HG02678 (cell line): ENCODE measurements at regions not wholly inside any gene's neighbourhood (a gene's known extent, or its start where the extent isn't known, plus 50 kb on each side); places are given as distances from the start of the nearest gene placed in this dataset.
A peak's percentile ranks its signal among the peaks of the same experiment; 100 is the strongest.
"Not testable (repeated sequence)": the region's sequence is repeated elsewhere in the genome, so short reads cannot be mapped to it uniquely, and the experiment has no call there.

Source experiments
- ATAC-seq: cut with Tn5 transposase; IDR thresholded peaks from one replicate; pipeline ENCODE4 v1.9.1; 2021; ENCODE audit warnings: mild to moderate bottlenecking, moderate library complexity; ENCODE audit not compliant: unreplicated experiment

DNA sequence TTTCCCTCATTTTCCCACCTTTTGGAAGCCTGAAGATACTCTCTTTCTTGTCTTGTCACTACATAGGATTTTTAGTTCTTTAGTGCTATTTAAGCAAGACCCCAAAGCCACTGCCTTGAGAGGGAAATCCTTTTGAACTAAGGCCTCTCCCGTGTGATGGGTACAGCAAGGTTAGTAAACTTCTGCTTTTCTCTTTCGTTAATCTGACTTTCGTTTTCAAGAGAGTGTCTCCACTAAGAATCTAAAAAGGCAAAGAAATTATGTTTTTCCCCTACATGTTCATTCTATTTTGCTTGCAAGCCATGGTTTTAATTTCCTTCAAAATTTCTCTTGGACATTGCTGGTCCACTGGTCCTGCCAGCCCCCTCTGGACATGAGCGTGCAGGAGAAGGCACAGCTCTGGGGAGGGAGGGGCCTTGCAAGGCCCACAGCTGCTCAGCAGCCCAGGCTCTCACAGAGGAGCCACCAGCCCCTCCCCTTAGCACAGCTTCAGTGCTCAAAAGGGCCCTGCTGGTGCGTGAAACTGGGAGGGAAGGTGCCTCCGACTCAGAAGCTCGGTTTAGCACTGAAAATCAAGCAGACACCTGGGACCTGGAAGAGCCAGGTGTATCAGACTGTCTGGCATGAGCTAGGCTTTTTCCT, 210.9 kb upstream of the GALNT2 start:
- ATAC-seq: peak; percentile 97

DNA sequence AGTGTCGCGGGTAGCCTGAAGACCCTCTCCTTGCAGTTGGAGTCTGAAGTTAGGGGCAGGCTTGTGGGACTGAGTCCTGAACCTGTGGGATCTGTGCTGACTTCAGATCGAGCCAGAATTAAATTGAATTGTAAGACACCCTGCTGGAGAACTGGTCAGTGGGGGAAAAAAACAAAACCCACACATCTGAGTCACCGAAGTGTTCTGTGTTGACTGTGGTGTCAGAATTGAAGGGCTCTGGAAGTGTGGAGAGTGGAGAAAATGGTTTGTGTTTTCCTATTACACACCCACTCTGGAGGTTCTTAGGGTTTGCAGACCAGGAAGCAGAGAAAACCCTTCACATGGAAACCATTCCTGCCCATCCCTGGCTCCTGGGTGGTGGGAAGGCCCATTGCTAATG, 209.5 kb upstream of the GALNT2 start:
- ATAC-seq: no peak

DNA sequence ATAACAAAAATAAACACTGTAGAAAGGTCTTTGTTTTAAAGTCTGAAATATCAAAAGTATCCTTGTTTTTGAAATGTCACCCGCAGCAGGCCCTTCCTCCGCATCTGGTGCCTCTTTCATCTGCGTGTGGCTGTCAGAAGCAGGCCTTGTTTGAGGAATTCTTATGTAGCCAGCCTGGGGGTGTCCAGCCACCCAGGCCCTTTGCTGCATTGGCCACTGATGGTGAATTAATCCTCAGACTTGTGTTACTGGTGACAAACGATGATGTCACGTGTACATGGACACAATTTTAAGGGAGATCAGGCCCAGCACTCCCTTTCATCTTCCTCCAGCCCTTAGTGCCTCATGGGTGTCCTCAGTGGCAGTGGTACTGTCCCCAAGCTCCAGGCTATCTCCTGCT, 208.0 kb upstream of the GALNT2 start:
- ATAC-seq: no peak

DNA sequence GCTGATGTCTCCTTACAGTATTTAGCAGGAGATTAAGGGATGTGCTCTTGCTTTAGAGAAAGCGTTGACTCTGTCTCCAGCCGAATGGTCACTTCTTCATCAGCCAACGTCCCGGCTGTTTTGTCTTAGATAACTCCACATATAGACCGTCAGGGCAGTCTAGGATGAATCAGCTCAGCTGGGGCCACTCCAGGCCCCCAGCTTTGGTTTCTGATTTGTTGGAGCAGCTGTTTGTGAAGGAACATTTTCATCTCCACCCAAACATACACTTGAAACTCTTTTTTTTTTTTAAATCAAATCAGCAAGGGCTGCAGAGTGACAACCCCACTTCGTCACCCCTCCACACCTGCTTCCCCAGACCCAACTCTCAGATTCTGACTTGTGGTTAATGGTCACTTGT, 206.1 kb upstream of the GALNT2 start:
- no peak for ATAC-seq

DNA sequence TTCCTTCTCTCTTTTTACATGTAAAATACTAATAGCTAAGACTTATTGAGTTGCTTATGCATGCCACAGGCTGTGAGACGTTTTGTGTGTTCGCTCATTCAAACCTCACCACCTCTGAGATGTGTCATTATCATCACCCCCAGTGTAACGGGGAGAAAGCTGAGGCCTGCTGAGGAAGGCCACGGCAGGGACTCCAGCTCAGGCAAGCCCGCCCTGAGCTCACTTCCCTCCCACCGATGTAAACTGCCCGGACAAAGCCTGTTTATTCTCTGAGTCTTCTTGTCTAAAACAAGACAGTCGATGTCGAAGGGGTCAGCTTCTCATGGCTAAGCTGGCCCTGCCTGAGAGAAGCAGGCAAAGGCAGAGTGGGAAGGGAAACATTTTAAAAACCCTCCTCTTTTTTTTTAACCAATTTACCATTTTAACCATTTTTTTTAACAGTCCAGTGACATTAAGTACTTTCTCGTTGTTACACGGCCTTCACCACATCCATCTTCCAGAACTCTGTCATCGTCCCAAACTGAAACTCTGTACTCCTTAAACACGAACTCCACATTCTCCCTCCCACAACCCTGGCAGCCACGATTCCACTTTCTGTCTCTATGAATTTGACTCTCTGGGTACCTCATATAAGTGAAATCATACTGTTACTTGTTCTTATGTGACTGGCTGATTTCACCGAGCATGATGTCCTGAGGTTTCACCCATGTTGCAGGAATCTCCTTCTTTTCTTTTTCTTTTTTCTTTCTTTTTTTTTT, 204.8 kb upstream of the GALNT2 start:
- no peak for ATAC-seq

DNA sequence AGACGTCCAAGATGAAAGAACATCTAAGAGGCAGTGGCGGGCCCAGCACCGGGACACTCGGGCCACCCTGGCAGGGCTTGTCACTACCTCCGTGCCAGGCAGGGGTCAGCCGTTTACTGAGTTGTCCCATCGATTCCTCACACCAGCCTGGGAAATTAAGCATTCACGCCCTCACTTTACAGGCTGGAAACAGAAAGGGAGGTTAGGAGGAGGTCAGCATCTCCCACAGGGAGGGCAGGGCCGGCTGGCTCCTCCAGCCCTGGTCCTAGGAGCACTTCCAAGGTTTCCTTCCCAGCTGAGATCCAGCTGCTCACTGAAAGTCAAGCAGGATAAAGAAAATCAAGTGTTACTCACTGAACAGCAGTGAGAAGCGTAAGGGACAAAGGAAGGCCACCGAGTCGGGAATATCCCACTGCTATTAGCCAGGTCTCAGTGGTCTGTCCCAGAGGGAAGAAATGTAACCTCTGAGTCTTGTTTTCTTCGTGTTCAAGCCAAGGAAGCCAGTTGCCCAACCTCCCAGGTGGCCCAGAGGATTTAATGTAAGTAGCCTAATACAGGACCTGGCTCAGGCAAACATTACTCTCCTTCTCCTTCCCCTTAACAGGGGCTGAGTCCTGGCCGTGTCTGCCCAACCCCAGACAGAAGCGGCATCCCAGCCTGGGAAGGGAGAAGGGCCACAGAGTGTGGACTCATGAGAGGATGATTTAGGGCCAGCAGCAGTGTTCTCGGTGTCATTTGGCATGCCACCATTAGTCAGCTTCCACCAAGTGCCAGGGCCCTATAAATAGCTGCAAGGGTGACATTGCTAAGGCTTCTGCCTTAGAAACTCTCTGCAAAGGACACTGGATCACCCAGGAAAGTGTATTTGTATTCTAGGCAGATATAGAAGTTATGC, 203.1 kb upstream of the GALNT2 start:
- no peak for ATAC-seq

DNA sequence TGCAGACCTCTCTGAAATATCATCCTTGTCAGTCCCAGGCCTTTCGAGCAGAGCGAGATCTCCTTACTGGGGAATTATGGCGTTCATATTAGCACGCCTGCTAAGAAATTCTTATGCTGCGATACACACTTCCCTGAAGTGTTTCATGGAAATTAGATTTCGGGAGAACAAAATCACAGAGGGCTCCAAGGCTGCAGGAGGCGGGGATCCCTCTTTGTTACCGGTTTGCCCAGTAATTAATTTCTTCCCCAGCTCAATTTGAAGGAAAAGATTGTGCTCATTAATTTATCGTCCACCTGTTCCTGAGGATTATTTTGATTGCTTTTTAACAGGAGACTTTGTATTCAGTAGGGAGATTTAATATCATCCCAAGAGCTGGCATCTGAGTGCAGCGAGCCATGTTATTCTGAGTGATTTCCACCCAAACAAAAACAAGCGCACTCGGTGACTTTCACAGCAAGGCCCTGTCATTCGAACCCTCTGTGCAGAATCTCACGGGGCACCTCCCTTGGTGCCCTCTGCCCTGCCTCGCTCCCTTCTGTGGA, 202.3 kb upstream of the GALNT2 start:
- ATAC-seq: no peak

DNA sequence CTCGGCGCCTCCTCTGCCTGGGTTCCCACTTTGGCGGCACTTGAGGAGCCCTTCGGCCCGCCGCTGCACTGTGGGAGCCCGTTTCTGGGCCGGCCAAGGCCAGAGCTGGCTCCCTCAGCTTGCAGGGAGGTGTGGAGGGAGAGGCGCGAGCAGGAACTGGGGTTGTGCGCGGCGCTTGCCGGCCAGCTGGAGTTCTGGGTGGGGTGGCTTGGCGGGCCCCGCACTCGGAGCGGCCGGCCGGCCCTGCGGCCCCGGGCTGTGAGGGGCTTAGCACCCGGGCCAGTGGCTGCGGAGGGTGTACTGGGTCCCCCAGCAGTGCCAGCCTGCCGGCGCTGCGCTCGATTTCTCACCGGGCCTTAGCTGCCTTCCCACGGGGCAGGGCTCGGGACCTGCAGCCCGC, 201.7 kb upstream of the GALNT2 start:
- not testable (repeated sequence) for ATAC-seq

DNA sequence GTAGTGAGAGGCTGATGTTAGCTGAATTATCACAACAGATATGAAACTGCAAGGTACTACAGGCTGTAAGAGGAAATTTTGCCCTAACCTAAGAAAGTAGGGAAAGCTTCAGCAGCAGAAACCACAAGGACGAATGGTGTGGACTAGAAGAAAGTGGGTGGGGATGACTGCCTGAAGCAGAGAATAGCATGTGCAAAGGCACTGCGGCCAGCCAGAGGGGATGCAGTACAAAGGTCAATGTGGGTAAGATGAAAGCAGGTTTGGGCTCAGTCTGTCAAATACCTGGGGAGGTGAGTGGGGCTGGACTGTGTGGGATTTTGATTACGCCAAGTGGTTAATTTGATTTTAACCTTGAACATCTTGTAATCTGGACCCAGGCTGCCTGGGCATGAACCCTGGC, 199.3 kb upstream of the GALNT2 start:
- ATAC-seq: no peak

DNA sequence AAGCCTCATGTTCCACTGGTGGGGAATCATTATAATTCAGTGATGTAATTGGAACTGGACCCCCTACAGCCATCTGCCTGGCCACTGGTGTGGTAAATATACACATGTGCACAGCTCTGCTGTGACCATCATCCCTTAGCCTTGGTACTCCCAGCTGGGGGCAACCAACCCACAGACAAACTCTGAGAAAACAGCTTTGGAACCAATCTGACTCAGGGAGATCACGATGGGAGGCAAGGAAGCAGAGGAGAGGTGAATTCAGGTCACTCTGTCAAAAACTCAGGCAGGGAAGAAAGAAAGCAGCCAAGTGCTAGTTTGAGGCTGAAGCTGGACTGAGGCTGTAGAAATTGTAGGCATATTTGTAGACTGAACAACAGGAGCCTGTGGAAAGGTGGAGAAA, 197.8 kb upstream of the GALNT2 start:
- no peak for ATAC-seq

DNA sequence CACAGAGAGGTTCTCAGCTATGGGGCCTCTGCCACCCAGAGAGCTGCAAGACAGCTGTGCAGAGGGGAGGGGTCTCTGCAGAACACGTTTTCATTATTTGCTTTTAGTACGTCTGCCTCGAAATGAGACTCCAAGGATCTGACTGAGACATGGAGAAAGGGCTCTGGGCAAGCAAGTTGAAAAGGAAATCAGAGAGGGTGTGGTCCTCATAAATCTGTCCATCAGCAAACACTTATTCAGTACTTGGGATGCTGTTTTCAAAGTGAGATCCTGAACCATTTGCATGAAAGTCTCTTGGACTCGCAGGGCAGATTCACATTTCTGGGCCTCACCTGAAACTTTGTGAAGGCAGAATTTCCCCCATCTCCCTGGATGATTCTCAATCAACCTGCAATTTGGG, 197.4 kb upstream of the GALNT2 start:
- no peak for ATAC-seq

DNA sequence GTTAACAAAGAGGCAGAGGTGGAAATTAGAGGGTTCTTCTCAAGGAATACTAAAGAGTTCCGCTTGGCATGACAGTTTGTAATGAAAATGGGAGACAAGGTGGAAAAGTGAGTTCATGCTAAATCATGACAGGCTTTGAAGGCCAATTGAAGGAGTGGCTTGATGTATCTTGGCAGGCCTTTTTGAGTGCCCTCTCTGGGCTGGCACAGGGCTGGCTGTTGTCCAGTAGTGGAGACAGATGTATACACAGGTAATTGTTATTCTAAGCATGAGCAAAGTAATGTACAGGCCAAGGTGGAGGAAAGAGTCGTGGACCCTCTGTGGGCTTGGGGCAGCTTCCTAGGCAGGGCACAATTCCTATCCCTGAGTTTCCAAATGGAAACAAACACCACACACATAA, 196.7 kb upstream of the GALNT2 start:
- no peak for ATAC-seq

DNA sequence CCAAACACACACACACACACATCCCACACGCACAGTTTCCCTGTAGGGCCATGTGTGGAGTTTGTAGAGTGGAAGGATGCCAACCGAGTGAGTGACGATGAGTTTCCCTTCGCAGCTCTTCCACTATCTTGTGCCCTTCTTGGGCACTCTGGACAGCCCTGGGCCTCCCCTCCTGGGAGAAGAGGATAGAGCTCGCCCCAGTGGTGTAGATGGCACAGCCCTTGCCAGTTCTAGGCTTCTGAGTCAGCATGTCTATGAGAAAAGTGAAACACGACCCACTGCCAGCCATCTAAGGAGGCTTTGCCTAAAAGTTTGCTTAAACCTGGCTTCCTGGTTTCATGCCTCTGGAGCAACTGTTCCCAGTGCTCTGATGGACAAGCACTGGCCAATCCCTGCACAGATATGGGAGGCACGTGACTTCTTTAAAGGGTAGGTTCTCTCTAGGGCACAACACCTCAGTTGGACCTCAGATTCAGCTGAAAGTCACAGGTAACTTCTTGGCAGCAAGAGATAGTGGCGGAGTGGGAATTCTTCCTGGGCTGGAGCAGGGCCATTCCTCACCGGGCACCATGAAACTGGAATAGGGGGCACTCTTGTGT, 195.9 kb upstream of the GALNT2 start:
- ATAC-seq: no peak

DNA sequence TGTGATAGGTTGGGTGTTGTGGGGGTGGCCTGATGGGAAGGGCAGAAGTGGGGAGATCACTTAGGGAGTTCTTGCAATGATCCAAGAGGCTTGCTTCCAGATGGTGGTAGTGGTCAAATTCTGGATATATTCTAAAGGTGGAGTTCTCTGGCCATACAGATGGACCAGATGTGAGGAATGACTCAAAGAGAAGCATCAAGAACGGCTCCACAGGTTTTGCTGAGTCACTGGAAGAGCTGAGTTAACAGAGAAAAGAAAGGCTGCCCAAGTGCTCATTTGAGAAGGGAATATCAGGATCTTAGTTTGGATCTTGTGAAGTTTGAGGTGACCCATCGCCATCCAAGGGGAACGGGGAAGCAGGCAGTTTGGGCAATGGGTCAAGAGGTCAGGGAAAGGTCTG, 192.9 kb upstream of the GALNT2 start:
- no peak for ATAC-seq

DNA sequence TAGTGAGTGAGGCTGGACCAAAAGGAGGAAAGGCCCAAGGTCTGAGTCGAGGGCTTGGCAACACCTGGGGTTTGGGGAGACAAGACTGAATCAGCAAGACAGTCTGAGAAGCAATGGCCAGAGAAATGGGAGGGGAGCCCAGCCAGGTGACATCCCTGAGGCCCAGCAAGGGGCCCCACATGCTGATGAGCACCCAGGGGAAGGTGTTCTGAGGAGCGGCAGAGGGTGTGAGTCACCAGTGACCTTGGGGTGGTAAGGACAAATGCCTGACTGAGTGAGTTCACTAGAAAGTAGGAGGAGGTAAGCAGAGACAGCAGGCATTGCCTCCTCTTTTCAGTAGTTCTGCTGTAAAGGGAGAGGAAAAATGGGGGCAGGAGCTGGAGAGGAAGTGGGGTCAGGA, 192.4 kb upstream of the GALNT2 start:
- no peak for ATAC-seq

DNA sequence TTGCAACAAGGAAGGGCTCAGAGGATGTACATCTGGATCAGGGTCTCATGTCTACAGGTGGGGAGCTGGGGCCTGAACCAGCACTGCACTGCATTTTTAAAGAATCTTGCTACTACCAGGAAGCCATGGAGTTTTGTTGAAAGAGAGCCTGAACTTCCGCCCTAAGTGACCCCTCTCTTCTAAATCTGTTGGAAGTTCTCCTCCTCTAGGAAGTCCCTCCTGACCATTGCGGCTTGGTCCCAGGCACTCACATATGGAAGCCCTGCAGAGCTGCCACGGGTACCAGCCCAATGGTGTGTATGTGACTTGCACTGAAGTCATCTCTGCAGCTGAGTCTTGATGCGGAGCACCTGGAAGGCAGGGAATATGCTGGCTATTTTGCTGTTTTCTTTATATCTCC, 192.0 kb upstream of the GALNT2 start:
- ATAC-seq: no peak

DNA sequence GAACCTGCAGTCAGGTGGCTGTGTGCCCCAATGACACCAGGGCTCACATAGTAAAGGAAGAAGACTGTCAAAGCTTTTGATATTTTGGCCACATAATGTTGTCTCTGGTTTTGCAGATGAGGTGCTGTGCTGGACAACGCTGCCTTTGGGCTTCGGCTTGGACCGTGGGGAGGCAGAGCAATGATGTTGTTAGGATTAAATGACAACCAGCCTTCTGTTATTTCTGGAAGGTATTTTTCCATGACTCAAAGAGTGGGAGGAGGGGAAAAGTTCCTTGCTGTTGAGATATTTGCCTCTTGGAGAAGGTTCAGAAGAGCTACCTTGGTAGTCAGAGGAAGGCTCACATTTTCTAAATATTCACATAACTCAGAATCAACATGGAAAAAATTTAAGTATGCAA, 187.3 kb upstream of the GALNT2 start:
- ATAC-seq: no peak

DNA sequence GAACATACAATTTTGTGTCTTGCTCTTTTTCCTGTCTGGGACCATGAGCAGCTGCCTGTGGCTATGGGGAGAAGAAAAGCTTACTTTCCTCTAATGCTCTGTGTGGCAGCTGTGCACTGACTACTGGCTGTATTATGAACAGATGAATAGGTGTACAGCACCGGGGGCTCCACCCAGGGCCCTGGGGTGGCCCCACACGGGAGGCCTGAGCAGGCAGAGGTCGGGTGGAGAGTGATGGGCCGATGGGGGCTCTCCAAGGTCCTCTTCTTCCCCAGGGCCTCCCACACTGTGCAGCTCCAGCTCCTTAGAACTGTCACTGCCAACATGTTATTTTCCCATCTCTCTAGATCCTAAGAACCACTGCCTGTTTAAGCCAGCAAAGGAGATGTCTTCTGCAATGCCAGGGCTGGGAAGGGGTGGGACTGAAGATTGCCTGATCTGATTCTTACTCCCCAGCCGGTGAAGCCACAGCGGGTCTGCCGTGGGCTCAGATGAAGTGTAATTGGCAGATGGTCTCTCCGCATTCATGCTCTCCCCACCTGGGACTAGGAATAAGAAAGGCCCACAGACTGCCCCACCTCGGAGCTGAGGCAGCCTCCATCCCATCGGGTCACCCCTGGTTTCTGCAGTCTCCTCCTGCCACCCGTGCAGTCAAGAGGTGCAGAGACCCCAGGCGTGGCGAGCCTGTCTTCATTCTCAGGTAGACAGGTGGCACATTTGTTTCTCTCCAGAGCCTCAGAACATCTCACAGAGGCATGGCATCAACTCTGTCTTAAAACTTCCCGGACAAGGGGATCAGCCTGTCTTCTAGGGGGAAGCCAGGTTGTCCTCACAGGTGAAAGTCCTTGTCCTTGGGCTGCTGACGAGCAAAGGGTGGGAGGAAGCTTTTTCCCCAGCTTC, 186.5 kb upstream of the GALNT2 start:
- no peak for ATAC-seq

DNA sequence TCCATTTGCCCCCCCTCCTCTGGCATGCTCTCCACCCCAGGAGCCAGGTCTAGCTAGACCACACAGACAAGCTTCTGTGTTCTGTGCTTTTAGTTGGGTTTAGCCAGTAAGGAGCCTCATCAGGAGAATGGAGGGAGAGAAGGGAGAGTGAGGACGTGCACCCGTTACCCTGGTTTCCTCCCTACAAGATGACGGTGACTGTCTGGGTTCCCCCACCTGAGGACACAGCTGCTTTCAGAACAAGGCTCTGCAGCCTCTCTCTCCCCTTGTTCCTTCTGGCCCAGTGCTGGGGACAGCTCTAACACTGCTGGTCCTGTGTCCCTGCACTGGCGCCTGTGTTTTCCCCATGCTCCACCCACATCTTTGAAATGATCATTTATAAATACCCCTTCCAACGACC, 184.4 kb upstream of the GALNT2 start:
- ATAC-seq: no peak
